IMR-90 (cell line): ENCODE measurements at regions not wholly inside any gene's neighbourhood (a gene's known extent, or its start where the extent isn't known, plus 50 kb on each side); places are given as distances from the start of the nearest gene placed in this dataset.

Experiments
- BHLHE40 ChIP-seq: fragments of 150-350 bp; IDR thresholded peaks from 2 replicates; pipeline ENCODE4 v1.6.1; 2016; ENCODE audit warnings: mild to moderate bottlenecking, low read depth, low read length
- CEBPB ChIP-seq: IDR thresholded peaks from 2 replicates; pipeline ENCODE4 v1.6.1; 2012; ENCODE audit warnings: low read depth, low read length, improper control_type of control experiment
- CHD1 ChIP-seq: IDR thresholded peaks from 2 replicates; pipeline ENCODE4 v1.6.1; 2012; ENCODE audit warnings: low read depth, low read length, improper control_type of control experiment
- FOS ChIP-seq: fragments of 150-350 bp; IDR thresholded peaks from 2 replicates; pipeline ENCODE4 v1.6.1; 2016; ENCODE audit warnings: low read depth, low read length
- MAZ ChIP-seq: IDR thresholded peaks from 2 replicates; pipeline ENCODE4 v1.6.1; 2012; ENCODE audit warnings: low read depth, mild to moderate bottlenecking, low read length, improper control_type of control experiment, moderate library complexity, borderline replicate concordance
- MXI1 ChIP-seq: IDR thresholded peaks from 2 replicates; pipeline ENCODE4 v1.6.1; 2012; ENCODE audit warnings: low read depth, mild to moderate bottlenecking, low read length, moderate library complexity, borderline replicate concordance
- POLR2A ChIP-seq: IDR thresholded peaks from 2 replicates; pipeline ENCODE4 v1.6.1; 2012; ENCODE audit warnings: mild to moderate bottlenecking, low read depth, low read length
- RAD21 ChIP-seq: IDR thresholded peaks from 2 replicates; pipeline ENCODE4 v1.6.1; 2012; ENCODE audit warnings: low read length, improper control_type of control experiment
- RCOR1 ChIP-seq: IDR thresholded peaks from 2 replicates; pipeline ENCODE4 v1.6.1; 2012; ENCODE audit warnings: mild to moderate bottlenecking, low read length, improper control_type of control experiment; ENCODE audit not compliant: insufficient replicate concordance
- RFX5 ChIP-seq: IDR thresholded peaks from 2 replicates; pipeline ENCODE4 v1.8.0; 2012; ENCODE audit warnings: low read depth, mild to moderate bottlenecking, low read length, moderate library complexity
- SMC3 ChIP-seq: fragments of 150-350 bp; IDR thresholded peaks from 2 replicates; pipeline ENCODE4 v1.6.1; 2016; ENCODE audit warnings: low read depth, mild to moderate bottlenecking, antibody characterized with exemption, low read length, moderate library complexity
- TF ChIP-seq, protein P1 (sequence below): conservative IDR thresholded peaks from 2 replicates; pipeline ENCODE4 v1.5.1; 2012; ENCODE audit warnings: mild to moderate bottlenecking, low read depth, low read length, improper control_type of control experiment
- TF ChIP-seq, protein P2 (sequence below): fragments of 150-350 bp; IDR thresholded peaks from 2 replicates; pipeline ENCODE4 v1.6.1; 2016; ENCODE audit warnings: low read depth, mild to moderate bottlenecking, low read length, moderate library complexity, borderline replicate concordance
- TF ChIP-seq, protein P3 (sequence below): fragments of 150-350 bp; IDR thresholded peaks from 2 replicates; pipeline ENCODE4 v1.6.1; 2017; ENCODE audit warnings: mild to moderate bottlenecking, antibody characterized with exemption, low read length, low read depth

DNA sequence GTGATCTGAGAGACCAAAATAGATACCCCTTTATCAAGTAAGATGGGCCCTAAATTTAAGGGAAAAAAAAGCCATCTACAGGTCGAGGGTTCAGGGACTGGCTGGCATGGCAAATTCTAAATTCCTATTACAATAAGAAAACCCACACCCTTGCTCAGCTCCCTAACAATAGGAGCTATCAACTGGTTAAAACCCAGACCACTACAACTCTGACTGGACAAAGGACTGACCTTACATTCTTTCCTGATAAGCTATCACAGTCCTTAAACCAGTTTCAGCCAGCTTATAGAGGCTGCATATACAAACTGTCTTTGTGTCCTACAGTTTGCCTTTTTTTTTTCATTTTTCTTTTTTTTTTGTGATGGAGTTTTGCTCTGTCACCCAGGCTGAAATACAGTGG lies 803.6 kb downstream of the NR2F1-AS1 start:
- no peak for TF ChIP-seq POLR2A
- TF ChIP-seq, protein P1, sequence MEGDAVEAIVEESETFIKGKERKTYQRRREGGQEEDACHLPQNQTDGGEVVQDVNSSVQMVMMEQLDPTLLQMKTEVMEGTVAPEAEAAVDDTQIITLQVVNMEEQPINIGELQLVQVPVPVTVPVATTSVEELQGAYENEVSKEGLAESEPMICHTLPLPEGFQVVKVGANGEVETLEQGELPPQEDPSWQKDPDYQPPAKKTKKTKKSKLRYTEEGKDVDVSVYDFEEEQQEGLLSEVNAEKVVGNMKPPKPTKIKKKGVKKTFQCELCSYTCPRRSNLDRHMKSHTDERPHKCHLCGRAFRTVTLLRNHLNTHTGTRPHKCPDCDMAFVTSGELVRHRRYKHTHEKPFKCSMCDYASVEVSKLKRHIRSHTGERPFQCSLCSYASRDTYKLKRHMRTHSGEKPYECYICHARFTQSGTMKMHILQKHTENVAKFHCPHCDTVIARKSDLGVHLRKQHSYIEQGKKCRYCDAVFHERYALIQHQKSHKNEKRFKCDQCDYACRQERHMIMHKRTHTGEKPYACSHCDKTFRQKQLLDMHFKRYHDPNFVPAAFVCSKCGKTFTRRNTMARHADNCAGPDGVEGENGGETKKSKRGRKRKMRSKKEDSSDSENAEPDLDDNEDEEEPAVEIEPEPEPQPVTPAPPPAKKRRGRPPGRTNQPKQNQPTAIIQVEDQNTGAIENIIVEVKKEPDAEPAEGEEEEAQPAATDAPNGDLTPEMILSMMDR, result no peak
- no peak for TF ChIP-seq MAZ
- TF ChIP-seq, protein P2, sequence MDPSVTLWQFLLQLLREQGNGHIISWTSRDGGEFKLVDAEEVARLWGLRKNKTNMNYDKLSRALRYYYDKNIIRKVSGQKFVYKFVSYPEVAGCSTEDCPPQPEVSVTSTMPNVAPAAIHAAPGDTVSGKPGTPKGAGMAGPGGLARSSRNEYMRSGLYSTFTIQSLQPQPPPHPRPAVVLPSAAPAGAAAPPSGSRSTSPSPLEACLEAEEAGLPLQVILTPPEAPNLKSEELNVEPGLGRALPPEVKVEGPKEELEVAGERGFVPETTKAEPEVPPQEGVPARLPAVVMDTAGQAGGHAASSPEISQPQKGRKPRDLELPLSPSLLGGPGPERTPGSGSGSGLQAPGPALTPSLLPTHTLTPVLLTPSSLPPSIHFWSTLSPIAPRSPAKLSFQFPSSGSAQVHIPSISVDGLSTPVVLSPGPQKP, result no peak
- no peak for TF ChIP-seq BHLHE40
- no peak for TF ChIP-seq RFX5
- no peak for TF ChIP-seq MXI1
- no peak for TF ChIP-seq CEBPB
- TF ChIP-seq, protein P3, sequence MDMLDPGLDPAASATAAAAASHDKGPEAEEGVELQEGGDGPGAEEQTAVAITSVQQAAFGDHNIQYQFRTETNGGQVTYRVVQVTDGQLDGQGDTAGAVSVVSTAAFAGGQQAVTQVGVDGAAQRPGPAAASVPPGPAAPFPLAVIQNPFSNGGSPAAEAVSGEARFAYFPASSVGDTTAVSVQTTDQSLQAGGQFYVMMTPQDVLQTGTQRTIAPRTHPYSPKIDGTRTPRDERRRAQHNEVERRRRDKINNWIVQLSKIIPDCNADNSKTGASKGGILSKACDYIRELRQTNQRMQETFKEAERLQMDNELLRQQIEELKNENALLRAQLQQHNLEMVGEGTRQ, result no peak
- TF ChIP-seq RCOR1, result no peak
- TF ChIP-seq SMC3, result no peak
- no peak for TF ChIP-seq RAD21
- no peak for TF ChIP-seq FOS
- TF ChIP-seq CHD1, result no peak
